GDM1 (cell line): ENCODE measurements at regions not wholly inside any gene's neighbourhood (a gene's known extent, or its start where the extent isn't known, plus 50 kb on each side); places are given as distances from the start of the nearest gene placed in this dataset.

ENCODE experiments used
- DNase-seq: peaks from one replicate; lab custom pipeline; 2025; lab: John Stamatoyannopoulos, UW

DNA sequence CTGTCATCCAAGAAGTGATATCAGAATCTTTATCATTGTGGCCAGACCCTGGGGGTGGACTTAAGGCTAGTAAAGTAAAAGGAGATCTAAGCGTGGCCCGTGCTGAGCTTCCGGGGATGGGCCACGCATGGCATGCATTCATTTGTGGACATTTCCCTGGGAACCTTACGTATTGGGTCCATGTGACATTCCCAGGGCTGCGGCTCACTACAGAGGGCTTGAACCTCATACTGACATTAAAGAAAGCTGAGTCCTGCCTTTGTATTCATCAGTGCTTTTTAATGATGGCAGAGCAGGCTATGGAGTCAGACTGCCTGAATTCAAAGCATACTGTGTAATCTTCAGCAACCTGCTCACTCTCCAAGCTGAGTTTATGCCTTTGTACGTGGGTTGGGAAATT lies 152.2 kb upstream of the AFDN start:
- DNase-seq: no peak

DNA sequence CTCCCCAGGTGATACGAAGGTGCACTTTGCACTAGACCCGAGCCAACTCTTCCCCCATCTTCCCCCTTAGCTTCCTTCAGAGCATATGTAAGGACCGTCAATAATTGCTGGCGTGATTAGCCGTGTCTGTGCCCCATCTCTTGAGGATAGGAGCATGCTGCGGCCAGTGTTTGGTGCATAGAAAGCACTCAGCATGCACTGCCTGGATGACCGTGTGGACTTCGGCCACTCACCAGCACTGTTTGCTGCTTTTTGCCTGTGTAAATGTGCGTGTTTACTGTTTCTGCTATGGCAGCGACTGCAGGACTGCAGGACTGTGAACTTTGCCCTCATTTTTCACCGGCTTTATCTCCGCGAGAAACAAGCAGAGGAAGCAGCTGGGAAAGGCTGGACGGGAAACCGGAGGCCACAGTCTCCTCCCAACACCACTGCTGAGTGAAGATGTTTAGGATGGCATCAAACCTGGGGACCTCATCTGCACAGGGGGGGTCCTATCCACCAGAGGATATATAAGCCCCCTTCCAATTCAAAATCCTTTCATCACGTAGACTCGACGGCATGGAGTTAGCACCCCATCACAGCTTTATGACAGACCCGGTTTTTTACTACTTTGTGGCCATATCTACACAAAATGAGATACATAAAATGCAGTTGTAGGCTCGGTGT lies 150.6 kb upstream of the AFDN start:
- DNase-seq: no peak

DNA sequence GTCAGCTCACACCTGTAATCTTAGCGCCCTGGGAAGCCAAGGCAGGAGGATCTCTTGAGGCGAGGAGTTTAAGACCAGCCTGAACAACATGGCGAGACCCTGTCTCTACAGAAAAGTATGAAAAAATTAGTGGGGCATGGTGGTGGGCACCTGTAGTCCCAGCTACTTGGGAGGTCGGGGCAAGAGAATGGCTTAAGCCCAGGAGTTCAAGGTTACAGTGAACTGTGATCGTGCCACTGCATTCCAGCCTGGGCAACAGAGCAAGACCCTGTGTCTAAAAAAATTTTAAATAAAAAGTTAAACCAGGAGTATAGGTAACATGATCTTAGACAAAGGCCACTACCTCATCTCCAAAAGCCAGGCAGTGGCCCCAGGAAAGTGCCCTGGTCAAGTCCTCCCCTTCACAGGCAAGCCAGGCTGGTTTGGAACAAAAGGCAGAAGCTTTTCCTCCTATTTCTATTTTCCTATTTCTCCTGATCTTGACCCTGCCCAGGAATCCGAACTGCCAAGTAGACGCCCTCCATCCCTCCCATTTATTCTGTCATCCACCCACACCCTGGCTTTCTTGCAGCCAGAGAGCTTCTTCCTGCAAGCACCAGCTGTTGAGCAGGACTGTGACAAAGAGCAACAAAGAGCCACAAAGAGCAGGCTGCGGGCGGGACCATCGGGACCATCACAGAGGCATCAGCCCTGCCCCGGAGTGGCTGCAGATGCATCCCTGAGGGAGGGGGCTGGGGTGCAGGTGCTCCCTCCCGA lies 149.9 kb upstream of the AFDN start:
- no peak for DNase-seq

DNA sequence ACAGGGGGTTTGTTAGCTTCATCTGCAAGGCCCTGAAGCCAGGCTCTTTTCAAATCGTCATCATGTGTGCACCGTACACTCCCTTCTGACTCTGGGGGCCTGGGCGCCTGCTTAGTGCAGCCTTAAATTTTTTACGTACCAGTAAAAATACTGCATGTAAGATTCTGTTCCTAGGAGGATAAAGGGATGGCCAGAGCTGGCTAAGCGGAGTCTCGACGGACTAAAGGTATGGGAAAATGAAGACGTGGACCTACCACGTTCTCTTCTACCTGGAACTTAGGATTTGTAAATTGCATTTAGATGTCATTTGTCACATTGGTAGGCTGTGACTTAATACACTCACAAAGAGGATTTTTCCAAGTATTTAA lies 149.3 kb upstream of the AFDN start:
- no peak for DNase-seq

DNA sequence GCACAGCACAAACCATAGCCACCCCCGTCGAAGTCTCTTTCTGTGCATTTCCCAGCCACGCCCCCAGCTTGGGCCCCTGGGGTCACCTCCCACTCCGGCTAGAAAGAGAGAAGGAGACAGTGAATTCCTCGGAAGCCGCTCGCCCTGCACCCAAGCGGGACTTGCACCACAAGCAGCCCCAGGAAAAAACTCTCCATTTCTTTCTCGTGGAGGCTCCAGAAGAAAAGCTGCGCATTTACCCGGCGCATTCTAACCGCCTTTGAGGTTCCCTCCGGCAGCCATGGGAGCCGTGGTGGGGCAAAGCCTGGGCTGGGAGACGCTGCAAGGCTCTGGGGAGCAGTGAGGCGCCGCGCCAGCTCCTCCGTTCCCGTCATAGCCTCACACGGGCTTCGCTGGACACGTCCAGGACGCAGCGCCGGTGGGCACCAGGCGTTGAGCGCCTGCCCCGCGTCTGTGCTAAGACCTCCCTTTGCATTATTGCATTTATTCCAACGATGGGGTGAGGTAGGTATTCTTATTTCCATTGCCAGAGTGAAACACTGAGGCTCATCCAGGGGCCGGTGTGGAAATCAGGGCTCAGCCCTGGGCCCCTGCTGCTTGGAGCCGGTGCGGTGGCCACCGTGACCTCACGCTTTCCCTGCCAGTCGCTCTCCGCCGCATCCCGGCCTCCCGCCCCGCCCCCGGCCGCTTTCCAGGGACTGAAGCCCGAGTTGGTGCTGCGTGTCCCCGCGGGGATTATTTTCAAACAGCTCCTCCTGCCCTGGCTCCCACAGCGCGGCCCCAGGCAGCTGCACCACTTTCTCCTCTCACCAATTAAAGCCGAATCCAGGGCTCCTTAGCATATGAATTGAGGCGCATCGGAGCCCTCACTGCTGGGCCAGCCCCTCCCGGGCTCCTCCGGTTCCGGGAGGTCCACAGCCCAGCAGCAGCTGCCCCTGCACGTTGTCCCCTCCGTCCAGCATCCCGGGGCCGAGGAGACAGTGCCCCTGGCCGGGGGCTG lies 148.3 kb upstream of the AFDN start:
- no peak for DNase-seq

DNA sequence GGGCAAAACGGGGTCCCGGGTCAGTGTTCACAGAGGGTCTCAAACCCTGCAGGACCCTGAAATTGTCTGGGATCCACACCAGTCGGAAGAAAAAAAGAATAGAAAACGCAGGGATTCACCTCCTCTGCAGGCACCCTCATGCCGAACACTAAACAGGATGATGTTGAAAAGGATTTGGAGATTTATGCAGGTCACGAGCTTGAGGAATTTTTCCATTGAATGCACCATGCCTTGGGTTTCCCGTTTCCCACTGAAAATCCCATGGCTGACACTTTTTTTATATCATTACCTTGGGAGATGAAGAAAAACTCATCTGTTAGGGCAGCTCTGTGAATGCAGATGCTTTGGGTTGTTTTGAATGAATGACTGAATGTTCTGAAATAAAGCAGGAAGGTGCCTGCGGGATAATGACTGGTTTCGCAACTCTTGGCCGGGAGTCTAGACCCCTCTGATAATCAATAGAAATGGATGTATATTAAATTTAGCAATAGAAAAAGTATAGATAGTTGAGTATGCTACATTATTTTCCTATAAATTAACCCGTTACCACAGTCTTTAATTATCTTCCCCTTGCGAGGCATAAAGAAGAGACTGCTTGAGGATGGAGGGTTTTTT lies 147.5 kb upstream of the AFDN start:
- no peak for DNase-seq

DNA sequence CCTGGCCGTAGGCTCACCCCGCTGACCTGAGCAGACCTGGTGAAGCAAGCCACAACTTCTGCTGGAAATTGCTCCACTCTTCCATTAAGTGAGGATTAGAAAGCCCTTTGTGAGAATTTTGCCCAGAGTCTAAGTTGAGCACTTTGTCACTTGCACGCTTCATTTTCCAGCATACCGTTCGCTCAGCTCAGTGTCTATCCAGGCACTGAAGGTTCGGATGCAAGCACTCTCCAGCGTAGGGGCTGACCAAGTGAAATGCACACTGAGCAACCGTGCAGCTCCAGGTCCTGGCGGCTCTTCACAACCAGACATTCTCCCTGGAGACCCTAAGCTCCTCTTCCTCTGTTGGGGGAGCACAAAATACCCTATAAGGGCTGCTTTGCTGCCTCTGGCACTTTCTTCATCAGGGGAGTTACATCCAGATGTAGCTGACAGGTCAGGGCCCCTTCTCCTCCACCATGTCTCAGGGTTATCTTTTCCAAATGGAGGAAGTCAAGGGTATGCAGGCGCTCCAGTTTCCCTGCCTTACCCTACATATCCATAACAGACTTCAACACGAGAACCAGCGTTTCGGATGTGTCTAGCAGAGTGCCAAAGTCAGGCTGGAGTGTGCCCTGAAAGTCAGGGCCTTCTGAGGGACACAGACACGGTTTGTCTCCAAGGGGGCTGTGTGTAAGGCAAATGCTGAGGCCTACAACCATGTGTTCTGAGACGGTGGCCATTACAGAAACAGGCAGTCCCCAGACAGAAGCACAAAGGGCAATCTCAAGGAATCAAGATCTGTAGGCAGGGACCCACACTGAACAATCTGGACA lies 146.7 kb upstream of the AFDN start:
- no peak for DNase-seq

DNA sequence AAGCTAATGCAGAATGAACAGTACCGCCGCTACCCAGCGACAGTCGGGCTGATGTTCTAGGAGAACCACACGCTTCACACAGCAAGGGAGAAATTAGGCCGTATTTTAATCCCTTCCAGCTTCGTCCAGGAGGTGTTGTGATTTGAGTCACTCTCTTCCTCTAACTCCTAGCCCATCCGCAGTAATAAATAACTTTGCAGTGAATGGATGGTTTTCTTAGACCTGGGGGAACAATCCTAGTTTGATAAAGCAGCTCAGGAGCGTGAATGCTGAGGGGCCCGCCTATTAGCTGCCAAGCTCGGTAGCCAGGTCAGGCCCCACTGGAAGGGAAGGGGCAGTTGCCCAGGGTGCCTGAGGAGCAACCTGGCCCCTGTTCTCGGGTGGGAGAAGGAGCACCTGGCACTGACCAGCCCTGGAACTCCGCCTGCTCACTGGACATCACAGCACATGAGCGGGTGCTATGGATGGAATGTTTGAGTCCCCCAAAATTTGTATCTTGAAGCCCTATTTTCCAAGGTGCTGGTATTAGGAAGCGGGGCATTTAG lies 146.0 kb upstream of the AFDN start:
- no peak for DNase-seq

DNA sequence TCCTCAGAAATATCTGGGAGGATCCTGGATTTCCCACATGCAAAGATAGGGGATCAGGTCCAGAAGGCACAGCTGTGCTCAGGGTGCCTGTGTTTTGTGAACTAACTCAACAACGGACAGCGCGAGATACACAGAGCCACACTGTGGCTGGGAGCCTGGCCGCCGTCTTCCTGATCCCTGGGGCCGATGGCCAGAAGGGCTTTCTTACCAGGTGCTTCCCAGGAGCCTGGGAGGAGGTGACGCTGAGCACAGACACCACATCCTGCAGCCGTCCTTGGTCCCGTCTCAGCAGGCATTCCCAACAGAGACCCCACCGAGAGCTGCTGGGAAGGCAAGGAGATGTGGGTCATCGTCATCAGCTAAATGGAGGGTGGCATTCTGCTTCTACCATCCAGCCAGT lies 144.6 kb upstream of the AFDN start:
- no peak for DNase-seq

DNA sequence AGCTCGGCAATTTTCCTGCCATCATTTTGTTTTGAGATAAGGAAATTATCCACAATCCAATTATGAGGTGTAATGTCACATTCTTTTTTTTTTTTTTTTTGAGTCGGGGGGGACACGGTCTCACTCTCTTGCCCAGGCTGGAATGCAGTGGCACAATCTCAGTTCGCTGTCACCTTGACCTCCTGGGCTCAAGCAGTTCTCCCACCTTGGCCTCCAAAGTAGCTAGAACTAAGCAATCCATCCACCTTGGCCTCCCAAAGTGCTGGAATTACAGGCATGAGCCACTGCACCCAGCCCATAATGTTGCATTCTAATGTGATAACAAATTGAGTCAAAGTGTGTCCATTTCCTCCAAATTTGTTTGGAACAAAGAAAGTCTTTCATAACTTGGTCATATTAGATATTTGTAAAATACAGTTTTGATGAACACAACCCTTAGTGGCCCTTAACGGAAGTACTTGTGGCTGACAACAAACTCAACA lies 144.1 kb upstream of the AFDN start:
- DNase-seq: no peak

DNA sequence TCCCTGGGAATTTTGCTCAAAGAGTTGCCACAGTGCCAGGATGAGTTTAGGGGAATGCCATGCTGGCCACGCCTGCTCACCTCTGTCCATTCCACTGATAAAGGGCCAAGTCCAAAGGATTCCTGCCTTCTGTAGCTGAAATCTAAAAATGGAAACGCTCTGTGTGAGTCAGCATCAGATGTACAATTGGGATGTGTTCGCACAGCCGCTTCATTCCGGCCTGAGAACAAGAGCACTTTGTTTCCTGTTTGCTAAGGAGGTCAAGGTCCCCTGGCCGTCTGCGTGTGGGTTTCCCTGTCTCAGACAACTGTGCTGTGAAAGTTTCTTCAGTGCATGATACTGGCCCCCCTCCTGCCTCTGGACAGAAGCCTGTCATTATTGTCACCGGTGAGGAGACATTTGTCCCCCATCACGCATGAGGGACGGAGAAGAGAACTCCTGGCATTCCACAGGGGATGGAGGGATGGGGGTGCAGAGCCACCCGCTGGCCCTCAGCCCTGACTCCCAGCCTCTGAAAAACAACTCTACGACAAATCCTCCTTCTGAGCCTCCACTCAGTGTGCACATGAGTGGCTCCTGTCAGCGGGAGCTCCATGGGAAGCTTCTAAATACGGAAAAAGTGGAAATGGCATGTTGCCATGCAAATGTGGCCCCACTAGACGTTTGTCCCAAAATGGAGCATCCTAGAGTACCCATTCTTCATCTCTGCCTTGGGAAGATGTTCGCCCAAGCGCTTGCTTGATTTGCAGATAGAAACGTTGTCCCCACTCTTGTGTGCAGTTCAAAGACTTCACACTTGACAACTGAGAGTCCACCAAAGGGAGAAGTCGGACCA lies 143.5 kb upstream of the AFDN start:
- DNase-seq: no peak

DNA sequence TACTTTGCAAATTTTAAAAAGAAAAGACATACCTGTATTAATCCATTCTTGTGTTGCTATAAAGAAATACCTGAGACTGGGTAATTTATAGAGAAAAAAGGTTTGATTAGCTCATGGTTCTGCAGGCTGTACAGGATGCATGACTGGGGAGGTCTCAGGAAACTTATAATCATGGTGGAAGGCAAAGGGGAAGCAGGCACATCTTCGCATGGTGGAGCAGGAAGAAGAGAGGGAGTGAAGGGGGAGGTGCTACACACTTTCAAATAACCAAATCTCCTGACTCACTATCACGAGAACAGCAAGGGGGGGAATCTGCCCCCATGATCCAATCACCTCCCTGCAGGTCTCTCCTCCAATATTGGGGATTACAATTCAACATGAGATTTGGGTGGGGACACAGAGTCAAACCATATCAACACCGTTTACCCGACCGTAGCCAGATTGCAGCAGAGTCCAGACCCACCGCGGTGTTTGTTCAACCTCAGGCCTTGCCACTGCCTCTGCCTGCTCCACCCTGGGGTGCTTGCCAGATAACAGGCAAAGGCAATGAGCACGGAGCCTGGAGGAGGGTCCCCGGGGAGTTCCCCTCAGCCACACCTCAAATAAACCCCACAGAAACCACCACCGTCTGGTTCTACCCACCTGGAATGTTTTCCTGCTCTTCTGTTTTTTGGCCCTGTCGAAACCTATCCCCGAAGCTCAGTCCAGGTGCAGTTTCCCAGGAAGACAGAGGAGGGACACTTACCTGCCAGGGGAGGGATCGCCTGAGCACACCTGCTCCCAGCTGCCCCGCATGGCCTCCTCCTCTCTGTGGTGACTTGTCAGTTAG lies 142.2 kb upstream of the AFDN start:
- DNase-seq: no peak

DNA sequence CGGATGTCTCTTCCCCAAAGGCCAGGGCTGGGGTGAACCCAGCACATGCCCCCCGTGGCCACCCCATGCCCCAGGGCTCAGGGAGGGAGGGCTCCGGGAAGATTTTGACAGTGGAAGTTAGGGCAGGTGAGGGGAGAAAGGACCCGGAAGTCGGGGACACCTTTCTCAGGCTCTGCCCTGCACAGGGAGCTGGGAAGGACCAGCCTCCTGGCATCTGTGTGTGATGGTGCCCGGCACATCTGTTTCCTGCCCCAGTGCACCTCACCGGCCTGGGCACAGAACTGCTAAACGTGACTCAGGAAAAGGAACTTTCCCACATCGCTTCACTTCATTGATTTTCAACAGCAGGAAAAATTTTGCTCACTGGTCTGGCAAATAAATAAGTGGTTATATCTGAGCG lies 141.1 kb upstream of the AFDN start:
- no peak for DNase-seq

DNA sequence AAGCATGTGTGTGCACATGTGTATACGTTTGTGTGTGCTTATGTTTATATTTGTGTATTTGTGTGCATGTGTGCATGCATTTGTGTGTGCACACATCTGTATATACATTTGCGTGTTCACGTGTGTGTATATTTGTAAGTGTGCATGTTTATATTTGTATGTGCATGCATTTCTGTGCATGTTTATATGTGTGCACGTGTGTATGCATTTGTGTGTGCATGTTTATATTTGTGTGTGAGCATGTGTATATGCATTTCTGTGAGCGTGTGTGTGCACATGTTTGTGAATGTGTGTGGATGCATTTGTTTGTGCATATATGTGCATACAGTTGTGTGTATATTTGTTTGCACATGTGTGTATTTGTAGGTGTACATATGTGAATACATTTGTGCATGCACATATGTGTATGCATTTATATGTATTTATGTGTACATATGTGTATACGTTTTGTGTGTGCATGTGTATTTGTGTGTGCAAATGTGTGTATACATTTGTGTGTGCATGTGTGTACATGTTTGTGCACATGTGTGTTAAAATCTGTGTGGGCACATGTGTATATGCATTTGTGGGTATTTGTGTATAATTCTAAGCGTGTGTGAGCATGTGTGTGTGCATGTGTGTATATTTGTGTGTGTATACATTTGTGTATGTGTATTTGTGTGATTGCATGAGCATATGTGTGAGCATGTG lies 140.4 kb upstream of the AFDN start:
- DNase-seq: no peak

DNA sequence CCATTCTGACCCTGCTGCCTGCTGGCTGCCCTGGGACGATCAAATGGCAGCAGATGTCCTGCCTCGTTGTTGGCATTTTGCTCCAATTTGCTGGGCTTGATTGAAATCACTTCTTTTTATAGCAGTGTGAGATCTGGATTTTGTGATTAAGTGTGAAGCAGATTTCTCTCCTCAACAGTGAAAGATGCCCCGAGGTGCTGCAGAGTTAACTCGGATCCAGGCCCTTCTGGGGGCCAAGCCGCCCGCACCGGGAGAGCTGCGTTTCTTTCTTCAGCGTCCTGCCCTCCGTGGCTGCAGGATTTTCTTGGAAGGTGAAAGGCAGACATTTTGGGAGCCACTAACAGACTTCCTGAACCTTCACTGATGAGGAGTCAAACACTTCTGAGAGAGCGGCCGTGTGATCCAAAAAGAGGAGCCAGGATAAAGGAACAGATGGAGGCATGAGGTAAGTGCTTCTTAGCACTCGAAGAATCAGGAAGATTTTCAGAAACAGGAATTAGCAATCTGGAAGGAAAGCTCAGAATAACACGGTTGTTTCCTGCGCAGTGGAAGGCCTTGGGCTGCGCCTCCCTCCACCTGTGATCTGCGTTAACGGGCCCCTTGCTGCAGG lies 139.5 kb upstream of the AFDN start:
- DNase-seq: no peak

DNA sequence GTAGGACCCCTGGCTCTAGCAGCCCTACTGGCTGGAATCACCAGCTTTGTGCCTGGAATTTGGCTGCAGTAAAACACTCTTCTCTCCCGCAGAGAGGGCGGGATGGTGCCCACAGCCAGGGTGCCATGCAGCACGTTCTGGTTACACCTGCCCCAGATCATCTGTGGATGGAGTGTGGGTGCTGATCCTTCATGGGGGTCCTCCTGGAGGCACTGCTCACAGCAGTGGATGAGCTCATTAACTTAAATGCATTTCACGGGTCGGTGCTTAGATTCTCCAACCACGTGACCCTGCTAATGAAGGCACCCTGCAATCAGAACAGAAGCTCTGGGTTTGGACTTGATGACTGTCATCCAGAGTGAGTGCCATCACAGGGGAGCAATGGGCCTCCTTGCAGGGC lies 138.6 kb upstream of the AFDN start:
- no peak for DNase-seq

DNA sequence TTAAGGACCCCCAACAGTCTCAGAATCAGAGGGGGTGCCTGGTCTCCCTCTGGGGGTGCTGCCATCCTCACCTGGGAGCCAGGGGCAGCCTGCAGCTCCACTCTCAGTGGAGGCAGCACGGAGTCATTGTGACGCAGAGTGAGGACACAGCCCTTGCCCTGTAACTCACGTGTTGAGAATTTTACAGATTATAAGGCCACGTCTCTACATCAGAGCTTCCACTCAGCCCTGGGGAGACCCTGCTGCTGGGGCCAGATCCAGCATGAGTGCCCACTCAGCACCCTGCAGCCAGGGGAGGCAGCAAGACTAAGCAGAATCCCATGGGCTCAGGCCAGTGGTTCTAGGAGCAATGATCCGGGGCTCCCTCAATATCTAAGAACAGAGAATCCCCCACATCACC lies 137.4 kb upstream of the AFDN start:
- DNase-seq: no peak

DNA sequence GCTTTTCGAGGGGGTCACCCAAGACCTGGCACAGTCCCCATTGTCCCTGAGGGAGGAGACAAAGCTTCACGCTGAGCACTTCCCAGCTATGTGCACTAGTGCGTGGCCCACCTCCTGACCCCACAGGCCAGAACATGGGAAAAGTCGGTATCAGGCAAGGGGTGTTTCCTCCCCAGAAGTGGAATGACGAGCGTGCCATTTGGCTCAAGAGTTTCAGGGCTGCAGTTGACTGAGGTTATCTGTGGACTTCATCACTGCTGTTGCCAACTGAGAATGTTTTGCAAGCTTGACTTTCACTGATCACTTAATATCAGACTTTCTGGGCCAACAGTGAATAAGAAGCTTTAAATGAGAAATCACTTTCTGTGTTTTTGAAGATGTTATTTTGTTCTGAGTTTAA lies 137.0 kb upstream of the AFDN start:
- no peak for DNase-seq
